ENCODE measurements at regions not wholly inside any gene's neighbourhood (a gene's known extent, or its start where the extent isn't known, plus 50 kb on each side); places are given as distances from the start of the nearest gene placed in this dataset.
"Not testable (repeated sequence)": the region's sequence is repeated elsewhere in the genome, so short reads cannot be mapped to it uniquely, and the experiment has no call there.

GRCh38 chr7:19914866-19915265 lies 141.4 kb upstream of the TMEM196 start:
- H3K4me3 ChIP-seq = no peak overlapping the region
- TF ChIP-seq CTCF (IDR thresholded peaks at IDR 0.05; ENCODE audit: borderline replicate concordance) = no peak
- no peaks in the 10 kb centered on the region for H3K36me3 ChIP-seq
- intact Hi-C loops (cut with micrococcal nuclease) = no loop called here
- DNase-seq = no peak
- no peaks in the 10 kb centered on the region for H3K4me1 ChIP-seq
- H3K27me3 ChIP-seq (ENCODE audit: low read depth) = no peaks in the 10 kb centered on the region
- H3K9me3 ChIP-seq (replicated peaks) = peaks cover 3% of the 10 kb centered on the region
- no peak overlapping the region for H3K27ac ChIP-seq (replicated peaks)

GRCh38 chr7:19900118-19900517 lies 126.7 kb upstream of the TMEM196 start:
- intact Hi-C loops (cut with micrococcal nuclease) = no loop called here
- Histone ChIP-seq H3K4me3 (no peak overlapping the region), H3K36me3 (no peaks in the 10 kb centered on the region), H3K9me3 (replicated peaks) (peaks cover 25% of the 10 kb centered on the region), H3K27me3 (ENCODE audit: low read depth) (no peaks in the 10 kb centered on the region), H3K27ac (replicated peaks) (no peak overlapping the region), H3K4me1 (no peaks in the 10 kb centered on the region)
- no peak for DNase-seq
- TF ChIP-seq CTCF (IDR thresholded peaks at IDR 0.05; ENCODE audit: borderline replicate concordance) = no peak

GRCh38 chr7:19899529-19899928 lies 126.1 kb upstream of the TMEM196 start:
- no peaks in the 10 kb centered on the region for H3K27me3 ChIP-seq (ENCODE audit: low read depth)
- peaks cover 24% of the 10 kb centered on the region for H3K9me3 ChIP-seq (replicated peaks)
- H3K36me3 ChIP-seq = no peaks in the 10 kb centered on the region
- DNase-seq = no peak
- H3K27ac ChIP-seq (replicated peaks) = no peak overlapping the region
- no peak overlapping the region for H3K4me3 ChIP-seq
- intact Hi-C loops (cut with micrococcal nuclease) = no loop called here
- H3K4me1 ChIP-seq = no peaks in the 10 kb centered on the region
- TF ChIP-seq CTCF (IDR thresholded peaks at IDR 0.05; ENCODE audit: borderline replicate concordance) = no peak

GRCh38 chr7:19882893-19883292 lies 109.5 kb upstream of the TMEM196 start:
- H3K4me3 ChIP-seq; H3K4me1 ChIP-seq; H3K27me3 ChIP-seq (ENCODE audit: low read depth); DNase-seq; H3K36me3 ChIP-seq; H3K27ac ChIP-seq (replicated peaks); intact Hi-C loops (cut with micrococcal nuclease): not testable (repeated sequence)
- H3K9me3 ChIP-seq (replicated peaks) = peaks cover 57% of the 10 kb centered on the region

GRCh38 chr7:19872094-19872493 lies 98.7 kb upstream of the TMEM196 start:
- TF ChIP-seq CTCF (IDR thresholded peaks at IDR 0.05; ENCODE audit: borderline replicate concordance) = no peak
- Histone ChIP-seq H3K4me3 (no peak overlapping the region), H3K27me3 (ENCODE audit: low read depth) (no peaks in the 10 kb centered on the region), H3K27ac (replicated peaks) (no peak overlapping the region), H3K36me3 (no peaks in the 10 kb centered on the region), H3K9me3 (replicated peaks) (no peaks in the 10 kb centered on the region), H3K4me1 (no peaks in the 10 kb centered on the region)
- no peak for DNase-seq
- intact Hi-C loops (cut with micrococcal nuclease) = no loop called here

GRCh38 chr7:19871102-19871501 lies 97.7 kb upstream of the TMEM196 start:
- intact Hi-C loops (cut with micrococcal nuclease) = no loop called here
- no peaks in the 10 kb centered on the region for H3K9me3 ChIP-seq (replicated peaks)
- no peak for DNase-seq
- no peak overlapping the region for H3K4me3 ChIP-seq
- no peaks in the 10 kb centered on the region for H3K4me1 ChIP-seq
- no peak for TF ChIP-seq CTCF (IDR thresholded peaks at IDR 0.05; ENCODE audit: borderline replicate concordance)
- no peak overlapping the region for H3K27ac ChIP-seq (replicated peaks)
- no peaks in the 10 kb centered on the region for H3K36me3 ChIP-seq
- H3K27me3 ChIP-seq (ENCODE audit: low read depth) = no peaks in the 10 kb centered on the region

Data from left ventricle myocardium inferior (tissue), 1 donor.